Left lung (tissue), 4 donors: ENCODE measurements at regions not wholly inside any gene's neighbourhood (a gene's known extent, or its start where the extent isn't known, plus 50 kb on each side); places are given as distances from the start of the nearest gene placed in this dataset.

Source experiments
- ATAC-seq: fragments of 200-7000 bp; cut with Tn5 transposase; one replicate; pipeline ENCODE4 v1.9.1; 2020; ENCODE audit warnings: moderate library complexity
- DNase-seq, 4 donors: peaks; one replicate each; pipeline ENCODE4 v3.0.0-alpha.2; 2013 to 2020
- H3K27ac ChIP-seq, 2 donors: fragments of 200-600 bp; sonication (generic) in 1 of 2; one replicate each; pipeline versions ENCODE4 v1.5.0 to v1.8.0; 2020 to 2021
- H3K27me3 ChIP-seq, 2 donors: fragments of 200-600 bp; sonication (generic) in 1 of 2; one replicate each; pipeline versions ENCODE4 v1.5.0 to v1.8.0; 2020 to 2021
- H3K36me3 ChIP-seq, 2 donors: fragments of 200-600 bp; sonication (generic) in 1 of 2; one replicate each; pipeline versions ENCODE4 v1.5.0 to v1.8.0; 2020 to 2021
- H3K4me1 ChIP-seq, 2 donors: fragments of 200-600 bp; one replicate each; pipeline ENCODE4 v1.8.0; 2021
- H3K4me3 ChIP-seq, 2 donors: fragments of 200-600 bp; sonication (generic) in 1 of 2; one replicate each; pipeline versions ENCODE4 v1.5.0 to v1.8.0; 2020 to 2021; ENCODE audit warnings: mild to moderate bottlenecking in 1 of 2
- H3K9me3 ChIP-seq, 2 donors: fragments of 200-600 bp; sonication (generic) in 1 of 2; one replicate each; pipeline versions ENCODE4 v1.5.0 to v1.8.0; 2020 to 2021
- intact Hi-C, 2 donors: fragments of 100-400 bp; cut with DNase I; formaldehyde crosslinking; loops; one replicate each; pipeline versions ENCODE4 v1.11.2 to v1.14.2; 2022
- TF ChIP-seq, protein P1 (sequence below), 2 donors: fragments of 200-600 bp; sonication (generic) in 1 of 2; IDR thresholded peaks; one replicate each; pipeline versions ENCODE4 v1.5.0 to v1.8.0; 2021; ENCODE audit warnings: antibody characterized with exemption in 2 of 2
- donor health status: DM: no; HTN: yes; CAD: no.
- donor health status: DM: no; HTN: no; CAD: no.

DNA sequence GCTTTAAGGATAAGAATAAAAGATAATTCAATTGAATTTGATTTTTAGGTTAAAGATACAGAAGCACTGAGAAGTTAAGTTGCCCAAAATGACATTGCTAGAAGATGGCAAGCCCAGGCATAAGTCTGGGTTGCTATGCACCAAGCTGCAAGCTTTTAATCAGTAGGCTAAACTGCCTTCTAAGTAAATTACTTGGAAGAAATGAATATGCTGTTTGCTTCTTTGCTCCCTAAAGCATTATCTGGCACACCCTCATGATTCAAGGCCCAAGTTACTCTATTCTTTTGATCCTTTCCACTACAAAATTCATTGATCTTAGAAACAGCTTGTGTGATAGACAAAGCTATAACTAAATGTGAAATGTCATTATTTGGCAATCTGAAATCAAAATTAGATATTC, 1991.1 kb downstream of the ARAP2 start:
- no peaks in the 10 kb centered on the region for H3K27me3 ChIP-seq
- intact Hi-C loops: no loop called here
- no peak for DNase-seq
- no peak overlapping the region for H3K4me3 ChIP-seq
- peaks cover 0 to 7% of the 10 kb centered on the region in 2 donors for H3K9me3 ChIP-seq
- H3K4me1 ChIP-seq: no peaks in the 10 kb centered on the region
- ATAC-seq: no peak
- TF ChIP-seq, protein P1, sequence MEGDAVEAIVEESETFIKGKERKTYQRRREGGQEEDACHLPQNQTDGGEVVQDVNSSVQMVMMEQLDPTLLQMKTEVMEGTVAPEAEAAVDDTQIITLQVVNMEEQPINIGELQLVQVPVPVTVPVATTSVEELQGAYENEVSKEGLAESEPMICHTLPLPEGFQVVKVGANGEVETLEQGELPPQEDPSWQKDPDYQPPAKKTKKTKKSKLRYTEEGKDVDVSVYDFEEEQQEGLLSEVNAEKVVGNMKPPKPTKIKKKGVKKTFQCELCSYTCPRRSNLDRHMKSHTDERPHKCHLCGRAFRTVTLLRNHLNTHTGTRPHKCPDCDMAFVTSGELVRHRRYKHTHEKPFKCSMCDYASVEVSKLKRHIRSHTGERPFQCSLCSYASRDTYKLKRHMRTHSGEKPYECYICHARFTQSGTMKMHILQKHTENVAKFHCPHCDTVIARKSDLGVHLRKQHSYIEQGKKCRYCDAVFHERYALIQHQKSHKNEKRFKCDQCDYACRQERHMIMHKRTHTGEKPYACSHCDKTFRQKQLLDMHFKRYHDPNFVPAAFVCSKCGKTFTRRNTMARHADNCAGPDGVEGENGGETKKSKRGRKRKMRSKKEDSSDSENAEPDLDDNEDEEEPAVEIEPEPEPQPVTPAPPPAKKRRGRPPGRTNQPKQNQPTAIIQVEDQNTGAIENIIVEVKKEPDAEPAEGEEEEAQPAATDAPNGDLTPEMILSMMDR (IDR thresholded peaks at IDR 0.05): no peak
- H3K27ac ChIP-seq: no peak overlapping the region
- H3K36me3 ChIP-seq: no peaks in the 10 kb centered on the region

DNA sequence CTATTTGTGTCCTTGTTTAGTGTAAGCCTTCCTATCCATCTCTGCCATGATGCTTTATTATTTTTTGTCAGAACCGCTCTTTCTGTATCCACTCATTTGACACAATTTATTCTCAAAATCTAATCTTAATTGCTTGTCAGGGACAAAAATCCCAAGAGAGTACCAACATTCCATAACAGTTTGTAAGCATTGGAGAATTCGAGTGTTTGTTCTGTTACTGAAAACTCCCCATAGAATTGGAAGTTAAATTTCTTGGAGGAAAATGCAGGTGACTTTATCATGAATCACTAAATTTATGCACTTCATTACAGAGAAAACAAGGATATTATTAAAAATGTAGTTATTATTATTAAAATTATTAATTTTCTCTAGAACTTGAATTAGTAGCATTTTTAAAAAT, 1986.1 kb downstream of the ARAP2 start:
- ATAC-seq (no peak), DNase-seq (no peak)

DNA sequence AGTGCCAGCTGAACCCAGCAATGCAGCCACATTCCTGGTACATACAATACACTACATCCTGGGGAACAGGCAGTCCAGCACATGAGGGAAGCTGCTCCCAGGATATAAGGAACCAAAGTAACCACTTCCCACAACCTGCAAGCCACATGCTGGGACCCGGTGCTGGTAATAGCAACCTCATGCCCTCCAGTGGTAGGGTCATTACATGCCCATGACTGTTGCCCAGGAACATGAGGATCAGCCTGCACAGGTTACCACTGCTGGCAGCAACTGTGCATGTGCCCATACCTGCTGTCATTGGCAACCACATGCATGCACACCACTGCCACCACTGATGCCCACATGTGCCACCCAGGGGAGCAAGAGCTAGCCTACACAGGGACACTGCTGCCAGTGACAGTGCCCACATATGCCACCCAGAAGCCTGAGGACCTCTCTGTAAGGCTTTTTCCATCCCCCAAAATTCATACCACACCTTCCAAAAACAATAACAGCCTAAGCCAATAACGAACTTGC, 1982.5 kb downstream of the ARAP2 start:
- intact Hi-C loops: no loop called here
- no peaks in the 10 kb centered on the region for H3K27me3 ChIP-seq
- no peak for DNase-seq
- no peak overlapping the region for H3K27ac ChIP-seq
- ATAC-seq: no peak
- TF ChIP-seq, protein P1 (IDR thresholded peaks at IDR 0.05): no peak
- H3K36me3 ChIP-seq: no peaks in the 10 kb centered on the region
- no peak overlapping the region for H3K4me3 ChIP-seq
- H3K9me3 ChIP-seq: peaks cover 0 to 21% of the 10 kb centered on the region in 2 donors
- H3K4me1 ChIP-seq: no peaks in the 10 kb centered on the region

More for the DNA sequence above, 1986.1 kb downstream of the ARAP2 start:
- intact Hi-C loops: no loop called here
- no peaks in the 10 kb centered on the region for H3K27me3 ChIP-seq
- H3K4me1 ChIP-seq: no peaks in the 10 kb centered on the region
- H3K27ac ChIP-seq: no peak overlapping the region
- H3K9me3 ChIP-seq: peaks cover 0 to 2% of the 10 kb centered on the region in 2 donors
- no peak overlapping the region for H3K4me3 ChIP-seq
- TF ChIP-seq, protein P1 (IDR thresholded peaks at IDR 0.05): no peak
- H3K36me3 ChIP-seq: no peaks in the 10 kb centered on the region

DNA sequence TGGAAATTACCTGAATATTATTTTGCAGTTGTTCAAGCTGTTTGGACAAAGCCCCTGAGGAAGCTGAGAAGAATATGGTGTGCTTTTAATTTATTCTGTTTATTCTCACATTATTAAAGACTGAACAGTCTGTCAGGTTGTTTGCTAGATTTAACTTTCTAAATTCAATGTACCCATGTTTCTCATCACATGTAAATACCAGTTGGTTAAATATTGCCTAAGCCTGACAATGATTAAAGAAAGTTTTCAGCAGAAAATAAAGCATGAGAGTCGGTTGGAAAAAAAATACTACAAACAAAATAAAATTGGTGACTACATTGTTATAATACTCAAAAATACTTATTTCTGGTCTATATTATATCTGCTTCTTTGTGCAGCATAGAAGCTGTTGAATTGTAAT, 1974.7 kb downstream of the ARAP2 start:
- H3K27me3 ChIP-seq: no peaks in the 10 kb centered on the region
- intact Hi-C loops: no loop called here
- DNase-seq: no peak

DNA sequence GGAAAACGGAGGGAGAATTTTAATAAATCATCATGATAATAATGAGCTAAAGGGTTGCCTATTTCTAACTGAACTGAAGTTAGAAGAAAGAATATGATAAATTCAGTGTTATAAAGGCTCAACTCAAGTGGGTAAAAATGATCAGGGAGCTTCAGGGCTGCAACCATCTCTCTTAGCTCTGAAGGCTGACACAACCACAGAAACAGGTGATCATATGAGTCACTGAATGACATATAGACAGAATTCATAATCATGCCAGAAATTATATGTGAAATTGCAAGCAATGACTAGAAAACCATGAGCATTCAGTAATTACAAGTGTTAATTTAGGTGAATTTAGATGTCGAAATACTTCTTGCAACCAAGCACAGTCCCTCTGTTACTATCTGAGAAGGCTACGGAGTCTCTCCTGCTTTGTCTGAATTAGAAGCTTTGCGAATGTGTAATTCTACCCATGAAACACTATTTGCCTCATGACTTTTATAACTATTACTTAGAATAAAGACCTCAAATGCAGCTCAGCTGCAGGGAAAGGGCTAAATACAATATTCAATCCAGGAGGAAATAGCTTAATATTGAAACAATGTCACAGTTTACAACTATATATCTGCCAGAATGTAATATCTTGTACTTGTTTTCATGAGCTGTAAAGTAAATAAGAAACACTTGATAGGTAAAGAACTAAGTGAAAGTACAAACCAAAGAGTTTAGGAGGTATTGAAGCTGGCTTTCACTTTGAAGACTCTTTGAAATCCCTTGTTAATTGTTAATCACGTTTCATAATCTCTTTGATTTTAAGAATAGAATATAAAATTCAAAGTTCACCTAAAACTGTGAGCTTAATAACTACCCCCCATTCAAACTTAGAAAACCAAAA, 1972.6 kb downstream of the ARAP2 start:
- Histone ChIP-seq H3K9me3 (no peaks in the 10 kb centered on the region), H3K4me3 (no peak overlapping the region), H3K36me3 (no peaks in the 10 kb centered on the region), H3K27ac (no peak overlapping the region), H3K4me1 (no peaks in the 10 kb centered on the region), H3K27me3 (no peaks in the 10 kb centered on the region)
- ATAC-seq (no peak), DNase-seq (no peak)
- intact Hi-C loops: no loop called here
- TF ChIP-seq, protein P1 (IDR thresholded peaks at IDR 0.05): no peak

More for the DNA sequence above, 1974.7 kb downstream of the ARAP2 start:
- H3K36me3 ChIP-seq: no peaks in the 10 kb centered on the region
- no peaks in the 10 kb centered on the region for H3K4me1 ChIP-seq
- no peak overlapping the region for H3K4me3 ChIP-seq
- peaks cover 0 to 8% of the 10 kb centered on the region in 2 donors for H3K9me3 ChIP-seq
- no peak for ATAC-seq
- TF ChIP-seq, protein P1 (IDR thresholded peaks at IDR 0.05): no peak
- H3K27ac ChIP-seq: no peak overlapping the region
